DMS153 treated with DMSO at 0.1 percent for 48 hours (cell line): ENCODE measurements at regions not wholly inside any gene's neighbourhood (a gene's known extent, or its start where the extent isn't known, plus 50 kb on each side); places are given as distances from the start of the nearest gene placed in this dataset.
"Not testable (repeated sequence)": the region's sequence is repeated elsewhere in the genome, so short reads cannot be mapped to it uniquely, and the experiment has no call there.

Experiments
- DNase-seq: peaks from one replicate; lab custom pipeline; 2025; ENCODE audit not compliant: unreplicated experiment; lab: John Stamatoyannopoulos, UW

DNA sequence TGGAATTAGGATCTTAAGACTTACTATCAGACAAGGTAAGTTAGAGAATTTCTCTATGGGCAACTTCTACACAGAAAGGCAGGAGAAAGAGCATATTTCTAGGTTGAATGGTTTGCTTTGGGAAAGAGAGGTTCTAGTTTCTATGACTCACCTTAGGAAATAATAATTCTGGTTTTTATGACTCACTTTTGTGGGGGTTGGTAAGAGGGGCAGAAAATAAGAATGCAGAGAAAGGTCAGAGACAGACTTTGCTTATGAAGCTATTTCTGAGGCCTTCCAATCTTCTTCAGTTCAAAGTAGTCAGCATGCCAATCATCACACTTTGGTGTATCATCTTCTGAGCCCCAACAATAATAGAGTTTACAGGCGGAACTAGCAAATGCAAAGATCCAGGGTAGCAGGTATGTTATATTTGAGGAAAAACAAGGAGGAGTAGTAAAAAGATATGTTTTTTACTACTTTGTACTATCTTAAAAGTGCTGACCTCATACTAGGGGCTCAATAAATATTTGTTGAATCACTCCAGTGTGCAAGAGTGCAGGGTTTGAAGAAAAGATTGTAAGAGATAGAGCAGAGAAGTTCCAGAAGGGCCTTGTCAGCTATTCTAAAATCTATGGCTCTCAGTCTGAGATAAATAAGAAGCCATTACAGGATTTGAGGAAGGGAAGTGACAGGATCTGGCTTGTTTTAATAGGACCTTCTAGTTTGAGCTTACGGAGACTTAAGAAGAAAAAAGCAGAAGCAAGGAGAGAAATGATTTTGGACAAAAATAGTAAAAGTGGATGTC, 56.7 kb upstream of the LRFN5 start:
- no peak for DNase-seq

GRCh38 chr14:41549282-41549681, 57.4 kb upstream of the LRFN5 start:
- DNase-seq: no peak

GRCh38 chr14:41548666-41549065, 58.0 kb upstream of the LRFN5 start:
- DNase-seq: no peak

GRCh38 chr14:41541333-41541732, 65.3 kb upstream of the LRFN5 start:
- no peak for DNase-seq

- DNase-seq: no peak
Measured at GRCh38 chr14:41532255-41532654, 74.4 kb upstream of the LRFN5 start.

DNA sequence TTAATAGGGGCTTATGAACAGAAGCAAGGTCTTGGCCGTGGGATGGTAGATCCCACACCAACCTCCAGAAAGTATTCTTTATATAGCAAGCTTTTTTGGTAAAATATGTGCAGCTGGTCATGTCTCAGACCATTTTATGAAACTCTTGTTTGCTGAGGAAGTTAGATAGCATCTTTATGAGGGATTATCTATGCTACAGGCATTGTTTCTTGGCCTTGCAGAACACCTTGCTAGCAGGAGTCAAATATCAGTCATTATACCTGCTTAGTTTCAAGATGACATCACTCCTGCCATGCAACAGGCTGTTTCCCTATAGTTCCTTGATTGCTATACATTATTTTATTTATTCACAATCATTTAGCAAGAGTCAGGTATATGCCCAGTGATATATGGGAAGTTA, 84.8 kb upstream of the LRFN5 start:
- no peak for DNase-seq

DNA sequence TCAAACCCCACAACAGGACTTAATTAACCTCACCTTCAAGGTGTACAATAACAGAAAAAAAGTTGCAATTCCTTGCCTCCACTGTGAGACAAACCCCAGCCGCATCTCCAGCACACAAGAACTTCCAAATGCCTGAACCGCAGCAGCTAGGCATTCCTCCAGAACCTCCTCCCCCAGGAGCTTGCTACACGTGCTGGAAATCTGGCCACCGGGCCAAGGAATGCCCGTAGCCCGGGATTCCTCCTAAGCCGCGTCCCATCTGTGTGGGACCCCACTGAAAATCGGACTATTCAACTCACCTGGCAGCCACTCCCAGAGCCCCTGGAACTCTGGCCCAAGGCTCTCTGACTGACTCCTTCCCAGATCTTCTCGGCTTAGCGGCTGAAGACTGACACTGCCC, 88.6 kb upstream of the LRFN5 start:
- not testable (repeated sequence) for DNase-seq

- DNase-seq: no peak
Measured at GRCh38 chr14:41506552-41506951, 100.1 kb upstream of the LRFN5 start.

DNA sequence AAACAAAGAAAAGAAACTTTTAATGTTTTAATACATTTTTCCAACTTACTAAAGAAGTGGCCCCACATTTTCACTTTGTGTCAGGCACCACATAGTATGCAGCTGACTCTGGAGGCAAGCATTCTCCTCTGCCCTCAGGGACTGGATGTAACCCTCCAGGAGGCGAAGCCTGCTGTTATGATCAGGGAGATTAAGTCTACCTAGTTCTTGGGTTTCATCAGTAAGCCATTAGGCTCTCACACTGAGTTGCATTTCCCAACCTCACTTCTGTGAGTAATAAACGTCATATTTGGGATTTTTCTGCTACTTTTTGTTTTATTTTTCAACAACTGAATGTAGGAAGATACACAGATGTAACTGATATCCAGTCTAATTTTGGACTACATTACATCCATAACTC, 101.2 kb upstream of the LRFN5 start:
- no peak for DNase-seq

- DNase-seq: no peak
Measured at GRCh38 chr14:41498959-41499358, 107.7 kb upstream of the LRFN5 start.

- DNase-seq: no peak
Measured at GRCh38 chr14:41490323-41490722, 116.4 kb upstream of the LRFN5 start.

DNA sequence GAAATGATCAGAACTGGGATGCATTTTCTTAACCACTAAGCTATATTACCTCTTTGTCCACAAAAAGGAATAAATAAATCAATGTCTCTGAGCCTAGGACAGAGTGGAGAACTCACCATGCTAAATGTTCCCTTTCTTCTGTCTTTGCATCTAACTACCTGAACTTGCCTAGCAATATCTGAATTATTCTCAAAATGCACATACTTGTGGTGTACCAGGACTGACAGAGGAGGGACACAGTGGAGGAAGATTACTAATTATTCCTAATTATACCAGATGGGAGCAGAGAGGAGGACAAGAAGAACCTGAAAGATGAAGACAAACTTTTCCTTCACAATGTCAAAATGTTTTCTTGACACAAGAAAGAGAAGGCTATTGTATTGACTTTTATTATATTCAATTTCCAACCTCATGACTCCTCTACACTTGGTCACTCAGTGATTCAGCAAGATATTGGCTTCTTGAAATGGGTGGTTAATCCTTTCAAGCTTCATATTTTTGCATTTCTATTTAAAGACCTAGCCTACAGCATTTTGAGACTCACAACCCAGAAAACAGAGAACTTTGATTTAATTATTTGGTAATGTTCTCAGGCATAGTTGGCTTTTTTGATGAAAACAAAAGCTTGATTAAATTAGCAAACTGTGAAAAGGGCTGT, 117.2 kb upstream of the LRFN5 start:
- no peak for DNase-seq

DNA sequence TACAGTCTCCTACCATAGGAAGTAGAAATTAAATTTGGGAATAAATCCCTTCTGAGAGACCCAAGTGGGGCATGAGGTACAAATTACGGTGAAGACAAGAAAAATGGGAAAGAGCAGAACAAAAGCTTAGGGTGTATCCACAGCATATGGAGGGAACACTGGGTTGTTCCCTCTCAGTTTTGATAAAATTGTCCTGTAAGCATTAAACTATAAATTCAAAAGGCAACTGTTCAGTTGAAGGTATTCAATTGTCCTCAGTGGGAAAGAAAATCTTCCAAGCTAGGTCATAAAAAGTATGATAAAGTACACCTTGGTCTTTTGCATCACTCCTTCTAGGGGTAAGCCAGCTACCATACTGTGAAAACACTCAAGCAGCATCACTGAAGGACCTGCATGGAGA, 118.3 kb upstream of the LRFN5 start:
- no peak for DNase-seq

- DNase-seq: no peak
Measured at GRCh38 chr14:41482861-41483260, 123.8 kb upstream of the LRFN5 start.

- no peak for DNase-seq
Measured at GRCh38 chr14:41476526-41476925, 130.2 kb upstream of the LRFN5 start.

- no peak for DNase-seq
Measured at GRCh38 chr14:41461380-41461779, 145.3 kb upstream of the LRFN5 start.

- DNase-seq: no peak
Measured at GRCh38 chr14:41457393-41457792, 149.3 kb upstream of the LRFN5 start.

- no peak for DNase-seq
Measured at GRCh38 chr14:41449066-41449465, 157.6 kb upstream of the LRFN5 start.

- no peak for DNase-seq
Measured at GRCh38 chr14:41446008-41446407, 160.7 kb upstream of the LRFN5 start.

DNA sequence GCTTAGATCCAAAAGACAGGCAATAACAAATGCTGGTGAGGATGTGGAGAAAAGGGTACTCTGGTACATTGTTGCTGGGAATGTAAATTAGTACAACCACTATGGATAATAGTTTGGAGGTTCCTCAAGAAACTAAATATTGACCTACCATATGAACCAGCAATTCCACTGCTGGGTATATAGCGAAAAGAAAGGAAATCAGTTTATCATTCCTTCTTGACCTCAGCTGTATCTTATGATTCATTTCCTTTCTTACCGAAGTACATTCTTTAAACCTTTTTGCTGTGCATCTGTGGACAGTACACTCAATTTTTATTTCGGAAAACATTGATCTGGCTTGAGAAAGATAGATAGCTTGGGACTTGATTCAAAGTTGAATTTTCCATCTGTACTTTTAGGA, 183.2 kb upstream of the LRFN5 start:
- no peak for DNase-seq

DNA sequence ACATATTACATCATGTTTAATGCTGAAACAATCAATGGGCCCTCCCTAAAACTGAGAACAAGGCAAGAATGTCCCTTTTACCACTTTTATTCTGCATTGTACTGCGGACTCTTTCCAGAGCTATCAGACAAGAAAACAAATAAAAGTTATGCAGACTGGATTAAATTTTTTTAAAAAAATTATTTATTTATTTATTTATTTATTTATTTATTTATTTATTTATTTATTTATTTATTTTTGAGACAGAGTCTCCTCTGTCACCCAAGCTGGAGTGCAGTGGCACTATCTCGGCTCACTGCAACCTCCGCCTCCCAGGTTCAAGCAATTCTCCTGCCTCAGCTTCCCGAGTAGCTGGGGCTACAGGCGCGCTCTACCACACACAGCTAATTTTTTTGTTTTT, 185.4 kb upstream of the LRFN5 start:
- DNase-seq: not testable (repeated sequence)

DNA sequence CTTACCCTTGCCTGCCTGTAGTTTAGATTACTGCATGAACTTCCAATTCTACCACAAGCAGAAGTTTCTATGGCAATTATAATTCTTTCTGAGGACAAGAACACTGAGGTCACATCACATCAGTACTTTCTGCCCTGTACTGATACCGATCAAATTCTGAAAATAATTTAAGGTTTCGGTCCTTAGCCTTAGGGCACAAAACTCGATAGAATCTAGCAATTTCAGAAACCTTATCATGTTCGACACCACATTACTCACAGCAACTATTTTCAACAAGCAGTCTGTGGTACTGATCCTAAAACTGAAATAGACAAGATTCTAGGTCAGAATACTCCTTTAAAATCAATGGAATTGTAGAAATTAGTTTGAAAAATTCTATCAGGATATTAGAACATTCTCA, 187.0 kb upstream of the LRFN5 start:
- DNase-seq: no peak

GRCh38 chr14:41418851-41419250, 187.8 kb upstream of the LRFN5 start:
- no peak for DNase-seq
